Glutamatergic neuron (in vitro differentiated cells): ENCODE measurements at regions not wholly inside any gene's neighbourhood (a gene's known extent, or its start where the extent isn't known, plus 50 kb on each side); places are given as distances from the start of the nearest gene placed in this dataset.
"Not testable (repeated sequence)": the region's sequence is repeated elsewhere in the genome, so short reads cannot be mapped to it uniquely, and the experiment has no call there.

ENCODE experiments used
- DNase-seq: peaks from one replicate; pipeline ENCODE4 v3.0.0; 2022
- H3K27ac Mint-ChIP-seq: one replicate; pipeline ENCODE4 v1.8.0; 2020; ENCODE audit warnings: mild to moderate bottlenecking, mixed read lengths, inconsistent platforms; ENCODE audit not compliant: unreplicated experiment
- H3K27me3 Mint-ChIP-seq: one replicate; pipeline ENCODE4 v1.8.0; 2020; ENCODE audit warnings: mild to moderate bottlenecking, moderate library complexity, mixed read lengths, inconsistent platforms; ENCODE audit not compliant: unreplicated experiment
- H3K36me3 Mint-ChIP-seq: one replicate; pipeline ENCODE4 v1.8.0; 2020; ENCODE audit warnings: mild to moderate bottlenecking, mixed read lengths, inconsistent platforms; ENCODE audit not compliant: unreplicated experiment
- H3K4me1 Mint-ChIP-seq: one replicate; pipeline ENCODE4 v1.8.0; 2020; ENCODE audit warnings: mild to moderate bottlenecking, low read depth, mixed read lengths, inconsistent platforms; ENCODE audit not compliant: unreplicated experiment
- H3K4me3 Mint-ChIP-seq: one replicate; pipeline ENCODE4 v1.8.0; 2020; ENCODE audit warnings: mild to moderate bottlenecking, mixed read lengths, inconsistent platforms; ENCODE audit not compliant: unreplicated experiment
- H3K9me3 Mint-ChIP-seq: one replicate; pipeline ENCODE4 v1.8.0; 2020; ENCODE audit warnings: mild to moderate bottlenecking, moderate library complexity, mixed read lengths, inconsistent platforms; ENCODE audit not compliant: unreplicated experiment

- not testable (repeated sequence) for H3K4me3 Mint-ChIP-seq, H3K4me1 Mint-ChIP-seq, DNase-seq, H3K27me3 Mint-ChIP-seq, H3K27ac Mint-ChIP-seq, H3K9me3 Mint-ChIP-seq, H3K36me3 Mint-ChIP-seq
Observed at GRCh38 chr1:161454865-161455707, 50.2 kb upstream of the FCGR2A start.

GRCh38 chr1:161453950-161454864 is 51.0 kb upstream of the FCGR2A start:
- not testable (repeated sequence) for H3K27ac Mint-ChIP-seq, H3K36me3 Mint-ChIP-seq, H3K4me3 Mint-ChIP-seq, H3K9me3 Mint-ChIP-seq, H3K27me3 Mint-ChIP-seq, H3K4me1 Mint-ChIP-seq
- peak; percentile 20 for DNase-seq

- H3K9me3 Mint-ChIP-seq, H3K4me1 Mint-ChIP-seq: not testable (repeated sequence)
Observed at GRCh38 chr1:161451698-161452348, 53.4 kb upstream of the FCGR2A start.

GRCh38 chr1:161447760-161448332 is 57.4 kb upstream of the FCGR2A start:
- DNase-seq, H3K27ac Mint-ChIP-seq, H3K36me3 Mint-ChIP-seq, H3K4me3 Mint-ChIP-seq, H3K4me1 Mint-ChIP-seq, H3K27me3 Mint-ChIP-seq, H3K9me3 Mint-ChIP-seq: not testable (repeated sequence)

More at GRCh38 chr1:161451698-161452348, 53.4 kb upstream of the FCGR2A start:
- not testable (repeated sequence) for H3K27ac Mint-ChIP-seq, H3K27me3 Mint-ChIP-seq, DNase-seq, H3K4me3 Mint-ChIP-seq, H3K36me3 Mint-ChIP-seq

- H3K4me1 Mint-ChIP-seq, H3K9me3 Mint-ChIP-seq, H3K27me3 Mint-ChIP-seq, H3K36me3 Mint-ChIP-seq, H3K27ac Mint-ChIP-seq, DNase-seq, H3K4me3 Mint-ChIP-seq: not testable (repeated sequence)
Observed at GRCh38 chr1:161447040-161447759, 58.1 kb upstream of the FCGR2A start.

GRCh38 chr1:161444725-161445124 is 60.5 kb upstream of the FCGR2A start:
- not testable (repeated sequence) for H3K4me3 Mint-ChIP-seq, H3K36me3 Mint-ChIP-seq, H3K27me3 Mint-ChIP-seq, H3K27ac Mint-ChIP-seq, H3K9me3 Mint-ChIP-seq, H3K4me1 Mint-ChIP-seq
- peak; percentile 26 for DNase-seq

GRCh38 chr1:161444255-161444654 is 61.0 kb upstream of the FCGR2A start:
- not testable (repeated sequence) for H3K27ac Mint-ChIP-seq, H3K27me3 Mint-ChIP-seq, H3K4me1 Mint-ChIP-seq, H3K4me3 Mint-ChIP-seq, H3K9me3 Mint-ChIP-seq, H3K36me3 Mint-ChIP-seq, DNase-seq
